SK-N-SH treated with all-trans-retinoic acid at 6 μM for 48 hours (cell line): ENCODE measurements at regions not wholly inside any gene's neighbourhood (a gene's known extent, or its start where the extent isn't known, plus 50 kb on each side); places are given as distances from the start of the nearest gene placed in this dataset.

Experiments
- ATAC-seq: fragments of 200-7000 bp; cut with Tn5 transposase; 3 replicates; pipeline ENCODE4 v1.9.1; 2020; ENCODE audit warnings: mild to moderate bottlenecking, moderate library complexity
- ARNTL ChIP-seq: fragments of 450-650 bp; formaldehyde crosslinking; IDR thresholded peaks from 2 replicates; pipeline ENCODE4 v1.5.0; 2020; ENCODE audit warnings: low read depth, mild to moderate bottlenecking, moderate library complexity, borderline replicate concordance
- BACH2 ChIP-seq: fragments of 250-450 bp; sonication (Bioruptor Pico); IDR thresholded peaks from 2 replicates; pipeline ENCODE4 v1.9.0; 2021; ENCODE audit warnings: mild to moderate bottlenecking, borderline replicate concordance
- CREB5 ChIP-seq: fragments of 250-450 bp; sonication (Bioruptor Pico); IDR thresholded peaks from 2 replicates; pipeline ENCODE4 v1.5.1; 2020; ENCODE audit warnings: low read depth, mild to moderate bottlenecking, moderate library complexity
- CSDC2 ChIP-seq: fragments of 250-450 bp; sonication (Bioruptor Pico); IDR thresholded peaks from 2 replicates; pipeline ENCODE4 v1.5.0; 2020; ENCODE audit warnings: mild to moderate bottlenecking, moderate library complexity
- GLIS3 ChIP-seq: fragments of 250-450 bp; sonication (Bioruptor Pico); IDR thresholded peaks from 2 replicates; pipeline ENCODE4 v1.5.0; 2020; ENCODE audit warnings: mild to moderate bottlenecking, moderate library complexity
- ISL1 ChIP-seq: fragments of 250-450 bp; sonication (Bioruptor Pico); IDR thresholded peaks from 2 replicates; pipeline ENCODE4 v2.1.2; 2022; ENCODE audit warnings: mild to moderate bottlenecking, moderate library complexity
- OSR1 ChIP-seq: fragments of 250-450 bp; sonication (Bioruptor Pico); IDR thresholded peaks from 2 replicates; pipeline ENCODE4 v1.8.0; 2022; ENCODE audit warnings: moderate library complexity, mild to moderate bottlenecking, inconsistent platforms
- PATZ1 ChIP-seq: fragments of 250-450 bp; sonication (Bioruptor Pico); IDR thresholded peaks from 2 replicates; pipeline ENCODE4 v1.8.0; 2020; ENCODE audit warnings: mild to moderate bottlenecking, moderate library complexity, borderline replicate concordance
- POU6F1 ChIP-seq: fragments of 250-450 bp; sonication (Bioruptor Pico); IDR thresholded peaks from 2 replicates; pipeline ENCODE4 v1.8.0; 2021; ENCODE audit warnings: low read depth, mild to moderate bottlenecking, moderate library complexity, borderline replicate concordance
- PPARA ChIP-seq: fragments of 250-450 bp; sonication (Bioruptor Pico); IDR thresholded peaks from 2 replicates; pipeline ENCODE4 v1.5.0; 2020; ENCODE audit warnings: mild to moderate bottlenecking, borderline replicate concordance
- RARB ChIP-seq: fragments of 250-450 bp; sonication (Bioruptor Pico); IDR thresholded peaks from 2 replicates; pipeline ENCODE4 v1.8.0; 2021; ENCODE audit warnings: mild to moderate bottlenecking, moderate library complexity
- SNAI2 ChIP-seq: fragments of 250-450 bp; sonication (Bioruptor Pico); IDR thresholded peaks from 2 replicates; pipeline ENCODE4 v1.5.0; 2020; ENCODE audit warnings: mild to moderate bottlenecking, moderate library complexity
- TCF4 ChIP-seq: fragments of 250-450 bp; sonication (Bioruptor Pico); IDR thresholded peaks from 2 replicates; pipeline ENCODE4 v1.8.0; 2021; ENCODE audit warnings: mild to moderate bottlenecking, moderate library complexity, borderline replicate concordance
- TOX ChIP-seq: fragments of 250-450 bp; sonication (Bioruptor Pico); IDR thresholded peaks from 2 replicates; pipeline ENCODE4 v1.8.0; 2021; ENCODE audit warnings: mild to moderate bottlenecking, moderate library complexity, borderline replicate concordance
- ZC3H10 ChIP-seq: fragments of 250-450 bp; sonication (Bioruptor Pico); IDR thresholded peaks from 2 replicates; pipeline ENCODE4 v1.5.1; 2021; ENCODE audit warnings: mild to moderate bottlenecking, moderate library complexity
- ZFP30 ChIP-seq: fragments of 450-650 bp; formaldehyde crosslinking; IDR thresholded peaks from 2 replicates; pipeline ENCODE4 v1.5.0; 2022; ENCODE audit warnings: mild to moderate bottlenecking, moderate library complexity
- ZNF565 ChIP-seq: fragments of 450-650 bp; formaldehyde crosslinking; conservative IDR thresholded peaks from 2 replicates; pipeline ENCODE4 v1.5.0; 2020; ENCODE audit warnings: low read depth, mild to moderate bottlenecking, moderate library complexity
- ZNF70 ChIP-seq: fragments of 450-650 bp; formaldehyde crosslinking; IDR thresholded peaks from 2 replicates; pipeline ENCODE4 v1.5.0; 2020; ENCODE audit warnings: mild to moderate bottlenecking, moderate library complexity
- ZNF8 ChIP-seq: fragments of 450-650 bp; formaldehyde crosslinking; IDR thresholded peaks from 2 replicates; pipeline ENCODE4 v1.5.0; 2020; ENCODE audit warnings: mild to moderate bottlenecking, moderate library complexity
- TF ChIP-seq, protein P1 (sequence below): fragments of 250-450 bp; sonication (Bioruptor Pico); IDR thresholded peaks from 2 replicates; pipeline ENCODE4 v1.5.1; 2021; ENCODE audit warnings: mild to moderate bottlenecking, moderate library complexity
- TF ChIP-seq, protein P2 (sequence below): fragments of 250-450 bp; sonication (Bioruptor Pico); IDR thresholded peaks from 2 replicates; pipeline ENCODE4 v1.5.0; 2020; ENCODE audit warnings: mild to moderate bottlenecking, moderate library complexity

- no peak for ATAC-seq
- TF ChIP-seq TCF4 (CRISPR knock-in tag) = no peak
- no peak for TF ChIP-seq BACH2 (CRISPR knock-in tag)
- TF ChIP-seq, protein P1, sequence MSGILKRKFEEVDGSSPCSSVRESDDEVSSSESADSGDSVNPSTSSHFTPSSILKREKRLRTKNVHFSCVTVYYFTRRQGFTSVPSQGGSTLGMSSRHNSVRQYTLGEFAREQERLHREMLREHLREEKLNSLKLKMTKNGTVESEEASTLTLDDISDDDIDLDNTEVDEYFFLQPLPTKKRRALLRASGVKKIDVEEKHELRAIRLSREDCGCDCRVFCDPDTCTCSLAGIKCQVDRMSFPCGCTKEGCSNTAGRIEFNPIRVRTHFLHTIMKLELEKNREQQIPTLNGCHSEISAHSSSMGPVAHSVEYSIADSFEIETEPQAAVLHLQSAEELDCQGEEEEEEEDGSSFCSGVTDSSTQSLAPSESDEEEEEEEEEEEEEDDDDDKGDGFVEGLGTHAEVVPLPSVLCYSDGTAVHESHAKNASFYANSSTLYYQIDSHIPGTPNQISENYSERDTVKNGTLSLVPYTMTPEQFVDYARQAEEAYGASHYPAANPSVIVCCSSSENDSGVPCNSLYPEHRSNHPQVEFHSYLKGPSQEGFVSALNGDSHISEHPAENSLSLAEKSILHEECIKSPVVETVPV (CRISPR knock-in tag) = no peak
- TF ChIP-seq OSR1 (CRISPR knock-in tag) = no peak
- no peak for TF ChIP-seq PATZ1 (CRISPR knock-in tag)
- no peak for TF ChIP-seq PPARA
- TF ChIP-seq ISL1 (CRISPR knock-in tag) = no peak
- TF ChIP-seq TOX (CRISPR knock-in tag) = no peak
- TF ChIP-seq CSDC2 = no peak
- no peak for TF ChIP-seq GLIS3
- no peak for TF ChIP-seq ARNTL
- no peak for TF ChIP-seq RARB (CRISPR knock-in tag)
Measured at GRCh38 chr4:188732131-188732530, 592.9 kb downstream of the TRIML1 start.

GRCh38 chr4:188735082-188735481, 595.8 kb downstream of the TRIML1 start:
- TF ChIP-seq SNAI2 (CRISPR knock-in tag) (no peak), ZNF8 (CRISPR knock-in tag) (no peak), ZNF70 (CRISPR knock-in tag) (no peak), ZC3H10 (CRISPR knock-in tag) (no peak), CREB5 (CRISPR knock-in tag) (no peak)
- TF ChIP-seq, protein P1 (CRISPR knock-in tag) = no peak
- no peak for ATAC-seq

GRCh38 chr4:188737251-188738002, 598.2 kb downstream of the TRIML1 start:
- no peak for ATAC-seq
- TF ChIP-seq CREB5 (CRISPR knock-in tag) (no peak), OSR1 (CRISPR knock-in tag) (no peak), ZFP30 (no peak), ZC3H10 (CRISPR knock-in tag) (no peak), POU6F1 (no peak), GLIS3 (no peak), RARB (CRISPR knock-in tag) (no peak), ZNF565 (CRISPR knock-in tag) (no peak), CSDC2 (no peak), PATZ1 (CRISPR knock-in tag) (no peak), ZNF70 (CRISPR knock-in tag) (no peak), ARNTL (no peak)
- TF ChIP-seq, protein P1 (CRISPR knock-in tag) = no peak
- TF ChIP-seq, protein P2, sequence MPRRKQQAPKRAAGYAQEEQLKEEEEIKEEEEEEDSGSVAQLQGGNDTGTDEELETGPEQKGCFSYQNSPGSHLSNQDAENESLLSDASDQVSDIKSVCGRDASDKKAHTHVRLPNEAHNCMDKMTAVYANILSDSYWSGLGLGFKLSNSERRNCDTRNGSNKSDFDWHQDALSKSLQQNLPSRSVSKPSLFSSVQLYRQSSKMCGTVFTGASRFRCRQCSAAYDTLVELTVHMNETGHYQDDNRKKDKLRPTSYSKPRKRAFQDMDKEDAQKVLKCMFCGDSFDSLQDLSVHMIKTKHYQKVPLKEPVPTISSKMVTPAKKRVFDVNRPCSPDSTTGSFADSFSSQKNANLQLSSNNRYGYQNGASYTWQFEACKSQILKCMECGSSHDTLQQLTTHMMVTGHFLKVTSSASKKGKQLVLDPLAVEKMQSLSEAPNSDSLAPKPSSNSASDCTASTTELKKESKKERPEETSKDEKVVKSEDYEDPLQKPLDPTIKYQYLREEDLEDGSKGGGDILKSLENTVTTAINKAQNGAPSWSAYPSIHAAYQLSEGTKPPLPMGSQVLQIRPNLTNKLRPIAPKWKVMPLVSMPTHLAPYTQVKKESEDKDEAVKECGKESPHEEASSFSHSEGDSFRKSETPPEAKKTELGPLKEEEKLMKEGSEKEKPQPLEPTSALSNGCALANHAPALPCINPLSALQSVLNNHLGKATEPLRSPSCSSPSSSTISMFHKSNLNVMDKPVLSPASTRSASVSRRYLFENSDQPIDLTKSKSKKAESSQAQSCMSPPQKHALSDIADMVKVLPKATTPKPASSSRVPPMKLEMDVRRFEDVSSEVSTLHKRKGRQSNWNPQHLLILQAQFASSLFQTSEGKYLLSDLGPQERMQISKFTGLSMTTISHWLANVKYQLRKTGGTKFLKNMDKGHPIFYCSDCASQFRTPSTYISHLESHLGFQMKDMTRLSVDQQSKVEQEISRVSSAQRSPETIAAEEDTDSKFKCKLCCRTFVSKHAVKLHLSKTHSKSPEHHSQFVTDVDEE = no peak
